Caco-2 (cell line): ENCODE measurements at regions not wholly inside any gene's neighbourhood (a gene's known extent, or its start where the extent isn't known, plus 50 kb on each side); places are given as distances from the start of the nearest gene placed in this dataset.

Experiments used
- BruUV-seq: library from RNA; stranded (reverse); fragments of 400-500 nt; replicated peaks from 2 replicates; lab custom pipeline; 2021; lab: Mats Ljungman, UMichigan
- CTCF ChIA-PET: fragments of 300-600 bp; sonication (Branson Sonifier 250); formaldehyde crosslinking; loops from one replicate; lab custom pipeline; 2022; ENCODE audit warnings: antibody characterized with exemption; lab: Charles Lee
- POLR2A ChIA-PET: fragments of 300-600 bp; sonication (Branson Sonifier 250); formaldehyde crosslinking; loops from one replicate; lab custom pipeline; 2022; ENCODE audit warnings: antibody characterized with exemption; lab: Charles Lee
- DNase-seq, 2 experiments: peaks; one replicate each; pipeline versions ENCODE4 v3.0.0 to v3.0.0-alpha.2; 2020 to 2022
- H3K27me3 ChIP-seq: replicated peaks from 2 replicates; pipeline ENCODE4 v1.6.0; 2011; ENCODE audit warnings: low read length; ENCODE audit not compliant: control insufficient read depth, insufficient read depth
- H3K36me3 ChIP-seq: 2 replicates; pipeline ENCODE4 v1.5.1; 2011; ENCODE audit warnings: low read length; ENCODE audit not compliant: control insufficient read depth, insufficient read depth
- H3K4me1 ChIP-seq: fragments of 250-450 bp; sonication (Bioruptor Pico); 2 replicates; pipeline ENCODE4 v1.5.1; 2020; ENCODE audit warnings: mild to moderate bottlenecking
- H3K4me3 ChIP-seq: 2 replicates; pipeline ENCODE4 v1.5.1; 2011; ENCODE audit warnings: low read depth, mild to moderate bottlenecking, control low read depth, low read length
- H3K9me3 ChIP-seq: fragments of 250-450 bp; sonication (Bioruptor Pico); 2 replicates; pipeline ENCODE4 v1.5.1; 2020; ENCODE audit warnings: mild to moderate bottlenecking, moderate library complexity
- H3K27ac Mint-ChIP-seq: one replicate; pipeline ENCODE4 v1.8.0; 2022; ENCODE audit warnings: mixed read lengths; ENCODE audit not compliant: unreplicated experiment
- H3K27me3 Mint-ChIP-seq: one replicate; pipeline ENCODE4 v1.8.0; 2022; ENCODE audit warnings: mixed read lengths; ENCODE audit not compliant: insufficient read depth, unreplicated experiment
- H3K36me3 Mint-ChIP-seq: one replicate; pipeline ENCODE4 v1.8.0; 2022; ENCODE audit warnings: mild to moderate bottlenecking, mixed read lengths; ENCODE audit not compliant: insufficient read depth, unreplicated experiment
- H3K4me1 Mint-ChIP-seq: one replicate; pipeline ENCODE4 v1.8.0; 2022; ENCODE audit warnings: low read depth, mixed read lengths; ENCODE audit not compliant: unreplicated experiment
- H3K4me3 Mint-ChIP-seq: one replicate; pipeline ENCODE4 v1.8.0; 2022; ENCODE audit warnings: mild to moderate bottlenecking, moderate library complexity, mixed read lengths; ENCODE audit not compliant: unreplicated experiment
- H3K9me3 Mint-ChIP-seq: one replicate; pipeline ENCODE4 v1.8.0; 2022; ENCODE audit warnings: mixed read lengths; ENCODE audit not compliant: unreplicated experiment
- intact Hi-C: fragments of 100-400 bp; cut with micrococcal nuclease; formaldehyde crosslinking; loops from one replicate; pipeline ENCODE4 v1.10.0; 2022; ENCODE audit not compliant: unreplicated experiment
- TF ChIP-seq, protein P1 (sequence below), 2 experiments: fragments of 200-600 bp in 1 of 2; IDR thresholded peaks; 1 replicate in 1 of 2; 2 replicates in 1 of 2; pipeline versions ENCODE4 v1.5.1 to v1.8.0; 2011 to 2022; ENCODE audit warnings: antibody characterized with exemption in 1 of 2, control low read depth in 1 of 2, inconsistent platforms in 1 of 2, low read depth in 1 of 2, low read length in 1 of 2, mild to moderate bottlenecking in 1 of 2, moderate library complexity in 1 of 2; ENCODE audit not compliant: insufficient read depth in 1 of 2, severe bottlenecking in 1 of 2, unreplicated experiment in 1 of 2

DNA sequence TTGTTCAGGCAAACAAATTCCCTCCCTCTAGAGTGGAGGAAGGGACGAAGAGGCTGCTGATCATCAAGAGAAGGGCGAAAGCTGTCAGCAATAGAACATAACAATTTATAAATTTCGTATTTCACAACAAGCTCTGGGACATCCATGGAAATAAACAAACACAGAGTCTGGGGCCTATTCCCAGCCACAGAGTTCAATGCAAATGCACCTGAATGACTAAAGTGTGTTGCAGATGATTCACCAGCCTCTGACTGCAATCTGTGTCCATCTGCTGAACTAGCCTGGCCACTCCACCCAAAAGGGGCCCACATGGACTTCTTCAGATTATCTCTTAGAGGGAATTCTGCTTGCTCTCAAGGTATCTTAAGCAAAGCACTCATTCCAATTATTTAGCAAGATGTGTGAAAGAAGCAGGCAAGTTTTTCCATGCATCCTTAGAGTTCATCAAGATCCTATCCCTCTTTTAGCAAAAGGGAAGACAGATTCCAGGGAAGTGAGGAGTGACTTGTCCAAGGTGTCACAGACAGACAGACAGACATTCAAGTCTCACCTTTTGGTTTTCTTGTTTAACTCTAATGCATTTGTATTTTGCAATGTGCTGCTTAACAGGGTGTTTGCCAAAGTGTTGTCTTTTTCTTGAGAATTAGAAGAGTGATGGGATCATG lies 307.8 kb upstream of the PAPPA start:
- ChIA-PET POLR2A (no interaction called here), CTCF (no interaction called here)
- Mint-ChIP-seq H3K9me3 (no peaks in the 10 kb centered on the region), H3K36me3 (no peaks in the 10 kb centered on the region), H3K27ac (no peak overlapping the region), H3K27me3 (peaks cover 17% of the 10 kb centered on the region), H3K4me3 (no peak overlapping the region), H3K4me1 (no peaks in the 10 kb centered on the region)
- BruUV-seq = no TSS peak
- Histone ChIP-seq H3K36me3 (no peaks in the 10 kb centered on the region), H3K27me3 (no peaks in the 10 kb centered on the region), H3K9me3 (no peaks in the 10 kb centered on the region), H3K4me3 (no peak overlapping the region), H3K4me1 (no peaks in the 10 kb centered on the region)
- intact Hi-C loops = no loop called here
- TF ChIP-seq, protein P1, sequence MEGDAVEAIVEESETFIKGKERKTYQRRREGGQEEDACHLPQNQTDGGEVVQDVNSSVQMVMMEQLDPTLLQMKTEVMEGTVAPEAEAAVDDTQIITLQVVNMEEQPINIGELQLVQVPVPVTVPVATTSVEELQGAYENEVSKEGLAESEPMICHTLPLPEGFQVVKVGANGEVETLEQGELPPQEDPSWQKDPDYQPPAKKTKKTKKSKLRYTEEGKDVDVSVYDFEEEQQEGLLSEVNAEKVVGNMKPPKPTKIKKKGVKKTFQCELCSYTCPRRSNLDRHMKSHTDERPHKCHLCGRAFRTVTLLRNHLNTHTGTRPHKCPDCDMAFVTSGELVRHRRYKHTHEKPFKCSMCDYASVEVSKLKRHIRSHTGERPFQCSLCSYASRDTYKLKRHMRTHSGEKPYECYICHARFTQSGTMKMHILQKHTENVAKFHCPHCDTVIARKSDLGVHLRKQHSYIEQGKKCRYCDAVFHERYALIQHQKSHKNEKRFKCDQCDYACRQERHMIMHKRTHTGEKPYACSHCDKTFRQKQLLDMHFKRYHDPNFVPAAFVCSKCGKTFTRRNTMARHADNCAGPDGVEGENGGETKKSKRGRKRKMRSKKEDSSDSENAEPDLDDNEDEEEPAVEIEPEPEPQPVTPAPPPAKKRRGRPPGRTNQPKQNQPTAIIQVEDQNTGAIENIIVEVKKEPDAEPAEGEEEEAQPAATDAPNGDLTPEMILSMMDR (IDR thresholded peaks at IDR 0.05; ENCODE audit: insufficient read depth in 1 of 2, low read depth in 1 of 2, low read length in 1 of 2, severe bottlenecking in 1 of 2, unreplicated experiment in 1 of 2) = no peak
- no peak for DNase-seq

DNA sequence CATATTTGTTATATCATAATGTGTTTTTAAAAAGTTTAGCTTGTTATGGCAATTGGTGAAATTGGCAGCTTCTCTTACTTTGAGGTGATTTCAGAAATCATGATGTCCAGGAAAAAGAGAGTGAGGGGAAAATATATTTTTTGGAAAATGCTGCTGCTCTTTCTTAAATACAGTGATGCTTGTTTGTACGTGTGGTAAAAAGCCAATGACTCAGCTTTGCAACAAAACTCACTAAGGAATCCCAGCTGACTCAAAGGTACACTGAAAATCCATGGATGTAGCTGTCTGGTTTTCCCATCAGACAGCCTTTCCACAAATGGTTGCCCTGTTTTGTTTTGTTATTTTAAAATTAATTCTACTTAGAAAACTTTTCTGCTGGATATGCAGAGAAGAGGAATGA lies 306.4 kb upstream of the PAPPA start:
- H3K9me3 ChIP-seq = no peaks in the 10 kb centered on the region
- Mint-ChIP-seq H3K4me3 (no peak overlapping the region), H3K4me1 (no peaks in the 10 kb centered on the region), H3K9me3 (no peaks in the 10 kb centered on the region), H3K36me3 (no peaks in the 10 kb centered on the region), H3K27me3 (peaks cover 12% of the 10 kb centered on the region), H3K27ac (no peak overlapping the region)
- no TSS peak for BruUV-seq
- H3K36me3 ChIP-seq = no peaks in the 10 kb centered on the region
- H3K27me3 ChIP-seq = no peaks in the 10 kb centered on the region
- ChIA-PET CTCF (no interaction called here), POLR2A (no interaction called here)
- TF ChIP-seq, protein P1 (IDR thresholded peaks at IDR 0.05; ENCODE audit: insufficient read depth in 1 of 2, low read depth in 1 of 2, low read length in 1 of 2, severe bottlenecking in 1 of 2, unreplicated experiment in 1 of 2) = no peak
- DNase-seq = no peak
- no peaks in the 10 kb centered on the region for H3K4me1 ChIP-seq
- no peak overlapping the region for H3K4me3 ChIP-seq
- intact Hi-C loops = no loop called here

DNA sequence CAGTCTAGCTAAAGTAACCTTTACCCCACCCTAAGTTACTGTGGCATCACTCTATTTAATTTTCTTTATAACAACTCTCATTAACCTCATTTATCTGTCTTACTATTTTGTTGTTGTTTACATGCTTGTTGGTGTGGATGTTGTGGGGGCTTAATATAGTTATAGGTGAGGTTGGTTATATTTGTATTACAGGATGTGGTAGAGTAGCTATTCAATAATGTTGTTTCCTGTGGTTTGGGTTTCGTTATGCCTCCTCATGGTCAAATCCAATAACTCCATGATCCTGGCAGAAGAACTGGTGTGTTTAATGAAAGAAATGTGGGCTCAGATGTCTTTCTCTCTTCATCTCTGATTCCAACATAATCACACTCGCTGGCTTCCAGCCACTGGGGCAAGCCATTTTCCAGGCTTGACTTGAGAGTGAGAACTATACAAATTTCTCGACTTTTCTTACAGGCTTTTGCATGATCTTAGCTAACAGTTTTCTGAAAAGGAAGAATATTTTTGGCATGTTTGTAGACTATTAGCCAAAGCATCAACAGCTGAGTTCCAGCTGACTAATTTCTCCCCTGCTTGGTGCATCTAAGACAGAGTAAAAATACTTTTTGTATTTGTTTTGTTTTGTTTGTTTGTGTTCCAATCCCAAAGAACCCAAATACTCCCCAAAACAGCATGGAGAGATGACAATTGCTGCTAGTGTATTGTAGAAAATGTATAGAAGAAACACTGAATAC lies 303.7 kb upstream of the PAPPA start:
- Histone ChIP-seq H3K27me3 (no peaks in the 10 kb centered on the region), H3K36me3 (no peaks in the 10 kb centered on the region), H3K4me1 (no peaks in the 10 kb centered on the region), H3K4me3 (no peak overlapping the region), H3K9me3 (no peaks in the 10 kb centered on the region)
- H3K4me3 Mint-ChIP-seq = no peak overlapping the region
- H3K4me1 Mint-ChIP-seq = no peaks in the 10 kb centered on the region
- intact Hi-C loops = no loop called here
- ChIA-PET CTCF (no interaction called here), POLR2A (no interaction called here)
- H3K36me3 Mint-ChIP-seq = no peaks in the 10 kb centered on the region
- H3K27me3 Mint-ChIP-seq = peaks cover 4% of the 10 kb centered on the region
- H3K9me3 Mint-ChIP-seq = no peaks in the 10 kb centered on the region
- no peak overlapping the region for H3K27ac Mint-ChIP-seq
- BruUV-seq = no TSS peak
- TF ChIP-seq, protein P1 (IDR thresholded peaks at IDR 0.05; ENCODE audit: insufficient read depth in 1 of 2, low read depth in 1 of 2, low read length in 1 of 2, severe bottlenecking in 1 of 2, unreplicated experiment in 1 of 2) = no peak
- DNase-seq = no peak
